ENCODE measurements at regions not wholly inside any gene's neighbourhood (a gene's known extent, or its start where the extent isn't known, plus 50 kb on each side); places are given as distances from the start of the nearest gene placed in this dataset.

DNA sequence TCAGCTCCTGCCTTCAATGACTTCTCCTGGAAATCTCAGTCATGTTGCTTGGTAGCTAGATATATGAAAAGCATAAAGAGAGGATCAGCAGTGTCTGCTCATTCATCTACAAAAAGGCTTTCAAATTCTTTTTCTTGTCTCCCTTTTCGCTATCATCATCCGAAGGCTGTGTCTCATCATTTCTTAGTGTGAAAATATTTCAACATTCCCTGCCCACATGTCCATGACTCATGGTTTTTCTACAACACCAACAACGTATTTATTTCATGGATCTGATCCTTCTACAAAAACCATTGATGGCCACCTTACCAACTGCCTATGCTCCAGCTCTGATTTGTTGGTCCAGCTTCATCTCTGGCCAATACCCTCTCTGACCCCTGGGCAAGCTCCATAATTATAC, 472.5 kb upstream of the GHITM start:
- TF ChIP-seq, protein P1, sequence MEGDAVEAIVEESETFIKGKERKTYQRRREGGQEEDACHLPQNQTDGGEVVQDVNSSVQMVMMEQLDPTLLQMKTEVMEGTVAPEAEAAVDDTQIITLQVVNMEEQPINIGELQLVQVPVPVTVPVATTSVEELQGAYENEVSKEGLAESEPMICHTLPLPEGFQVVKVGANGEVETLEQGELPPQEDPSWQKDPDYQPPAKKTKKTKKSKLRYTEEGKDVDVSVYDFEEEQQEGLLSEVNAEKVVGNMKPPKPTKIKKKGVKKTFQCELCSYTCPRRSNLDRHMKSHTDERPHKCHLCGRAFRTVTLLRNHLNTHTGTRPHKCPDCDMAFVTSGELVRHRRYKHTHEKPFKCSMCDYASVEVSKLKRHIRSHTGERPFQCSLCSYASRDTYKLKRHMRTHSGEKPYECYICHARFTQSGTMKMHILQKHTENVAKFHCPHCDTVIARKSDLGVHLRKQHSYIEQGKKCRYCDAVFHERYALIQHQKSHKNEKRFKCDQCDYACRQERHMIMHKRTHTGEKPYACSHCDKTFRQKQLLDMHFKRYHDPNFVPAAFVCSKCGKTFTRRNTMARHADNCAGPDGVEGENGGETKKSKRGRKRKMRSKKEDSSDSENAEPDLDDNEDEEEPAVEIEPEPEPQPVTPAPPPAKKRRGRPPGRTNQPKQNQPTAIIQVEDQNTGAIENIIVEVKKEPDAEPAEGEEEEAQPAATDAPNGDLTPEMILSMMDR (conservative IDR thresholded peaks at IDR 0.05): no peak
- TF ChIP-seq ZFX (IDR thresholded peaks at IDR 0.05): no peak
- H3K27ac ChIP-seq: no peak overlapping the region

DNA sequence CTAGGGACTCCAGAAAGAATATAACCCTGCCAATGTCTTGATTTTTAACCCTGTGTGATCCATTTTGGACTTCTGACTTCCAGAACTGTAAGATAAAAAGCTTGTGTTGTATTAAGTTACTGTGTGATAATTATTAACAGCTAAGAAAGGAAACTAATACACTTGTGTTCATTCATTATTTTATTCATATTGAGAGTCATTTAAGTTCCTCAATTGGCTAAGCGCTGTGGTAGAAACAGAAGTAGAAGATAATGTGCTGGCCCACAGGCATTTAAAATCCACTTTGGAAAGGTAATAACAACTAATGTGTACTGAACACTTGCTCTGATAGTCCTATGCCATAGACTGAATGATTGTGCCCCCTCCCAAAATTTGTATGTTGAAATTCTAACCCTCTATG, 471.7 kb upstream of the GHITM start:
- no peak overlapping the region for H3K27ac ChIP-seq
- TF ChIP-seq ZFX (IDR thresholded peaks at IDR 0.05): no peak
- TF ChIP-seq, protein P1 (conservative IDR thresholded peaks at IDR 0.05): no peak

DNA sequence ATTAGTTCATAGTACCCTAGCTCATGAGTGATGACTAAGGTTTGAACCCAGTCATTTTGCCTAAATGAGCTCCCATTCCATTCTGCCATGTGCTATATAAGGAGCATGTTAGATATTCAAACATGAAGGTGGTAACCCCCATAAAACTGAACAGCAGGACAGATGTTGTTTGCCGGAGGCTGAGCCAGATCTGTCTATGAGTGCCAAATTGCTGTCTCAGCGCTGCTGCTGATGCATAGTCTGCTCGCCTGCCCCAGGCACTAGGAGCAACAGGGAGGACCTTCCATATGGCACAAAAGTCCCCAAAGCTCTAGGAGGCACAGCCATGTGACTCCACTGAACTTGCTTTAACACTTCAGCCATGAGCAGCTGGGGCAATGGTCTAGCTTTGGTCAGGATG, 466.0 kb upstream of the GHITM start:
- TF ChIP-seq ZFX (IDR thresholded peaks at IDR 0.05): no peak
- TF ChIP-seq, protein P1 (conservative IDR thresholded peaks at IDR 0.05): no peak
- no peak overlapping the region for H3K27ac ChIP-seq

DNA sequence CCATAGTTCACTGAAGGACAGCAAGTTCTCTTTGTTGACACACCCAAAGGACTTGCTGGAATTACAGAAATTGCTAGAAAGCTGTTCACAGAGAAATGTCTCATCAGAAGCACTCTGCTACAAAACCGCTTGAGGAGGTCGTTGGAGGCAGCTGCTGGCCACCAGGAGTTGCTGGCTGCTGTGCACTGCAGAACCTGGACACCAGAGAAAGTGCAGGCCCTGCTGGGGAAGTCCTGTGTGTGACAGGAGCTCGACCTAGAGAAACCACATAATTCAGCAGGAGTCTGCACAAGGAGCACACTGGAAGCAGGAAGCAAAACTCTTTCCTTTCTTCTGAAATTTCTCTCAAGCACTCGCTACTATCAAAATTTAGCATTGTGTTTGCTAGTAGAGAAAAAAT, 461.5 kb upstream of the GHITM start:
- TF ChIP-seq, protein P1 (conservative IDR thresholded peaks at IDR 0.05): no peak
- no peak for TF ChIP-seq ZFX (IDR thresholded peaks at IDR 0.05)
- no peak overlapping the region for H3K27ac ChIP-seq

DNA sequence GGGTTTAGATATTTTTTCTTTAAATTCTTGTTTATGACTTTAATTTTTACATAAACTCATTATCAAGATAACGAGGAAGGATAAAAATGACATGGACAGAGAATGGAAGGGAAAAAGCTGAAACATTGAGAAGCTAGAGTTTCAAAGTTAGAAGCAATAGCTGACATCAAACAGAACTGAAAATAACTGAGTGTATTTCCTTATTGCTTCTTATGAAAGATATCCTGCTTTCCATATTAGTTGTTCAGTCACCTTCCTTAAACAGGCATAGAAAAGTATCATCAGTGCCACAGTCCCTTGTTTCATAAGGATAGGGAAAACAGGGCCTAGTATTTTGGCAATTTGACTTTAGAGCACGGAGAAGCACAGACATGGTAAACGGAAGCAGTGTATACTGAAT, 460.5 kb upstream of the GHITM start:
- TF ChIP-seq, protein P1 (conservative IDR thresholded peaks at IDR 0.05): no peak
- TF ChIP-seq ZFX (IDR thresholded peaks at IDR 0.05): no peak
- H3K27ac ChIP-seq: no peak overlapping the region

DNA sequence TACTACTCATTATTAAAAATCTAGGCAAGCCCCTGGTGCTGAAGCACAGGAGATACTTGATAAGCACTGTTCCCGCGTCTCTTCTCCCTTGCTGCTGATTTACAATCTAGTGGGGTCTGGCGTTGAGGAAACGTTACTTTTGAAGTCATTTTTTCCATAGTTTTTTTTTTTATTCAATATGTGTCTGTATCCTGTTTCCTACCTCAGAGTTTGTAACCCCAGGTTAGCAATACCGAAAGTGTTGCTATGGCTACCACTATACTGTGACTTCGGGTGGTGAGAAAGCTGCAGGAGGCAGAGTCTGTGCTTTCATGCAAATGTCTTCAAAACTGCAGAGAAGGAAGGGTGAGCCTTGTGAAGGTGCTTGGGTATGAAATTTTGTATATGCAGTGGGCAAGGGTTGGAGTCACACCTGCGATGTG, 458.8 kb upstream of the GHITM start:
- H3K27ac ChIP-seq: no peak overlapping the region
- TF ChIP-seq, protein P1 (conservative IDR thresholded peaks at IDR 0.05): no peak
- no peak for TF ChIP-seq ZFX (IDR thresholded peaks at IDR 0.05)

DNA sequence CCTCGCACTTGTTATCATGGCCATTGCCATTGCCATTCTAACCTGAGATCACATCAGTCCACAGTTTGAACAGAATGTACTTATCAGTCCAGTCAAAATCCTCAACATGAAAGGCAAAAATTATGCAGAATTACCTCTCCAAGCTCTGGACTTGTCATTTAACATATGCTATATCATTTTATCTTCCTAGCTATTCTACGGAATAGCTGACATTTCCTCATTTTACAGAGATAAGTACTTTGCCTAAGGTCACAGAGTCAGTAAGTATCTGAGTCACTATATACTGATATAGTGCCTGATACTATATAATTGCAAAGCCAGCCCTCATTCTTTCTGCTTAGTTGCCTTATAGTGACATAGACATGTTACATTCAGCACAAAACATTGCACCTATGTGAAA, 456.9 kb upstream of the GHITM start:
- H3K27ac ChIP-seq: no peak overlapping the region
- no peak for TF ChIP-seq ZFX (IDR thresholded peaks at IDR 0.05)
- TF ChIP-seq, protein P1 (conservative IDR thresholded peaks at IDR 0.05): no peak

Measured in C4-2B (cell line).